GM12875 (cell line): ENCODE measurements at regions not wholly inside any gene's neighbourhood (a gene's known extent, or its start where the extent isn't known, plus 50 kb on each side); places are given as distances from the start of the nearest gene placed in this dataset.

ENCODE experiments used
- H3K4me3 ChIP-seq: one replicate; pipeline ENCODE4 v1.5.1; 2011; ENCODE audit warnings: low read depth, low read length, control low read depth
- TF ChIP-seq, protein P1 (sequence below): IDR thresholded peaks from 2 replicates; pipeline ENCODE4 v1.5.1; 2011; ENCODE audit warnings: low read depth, mild to moderate bottlenecking, control low read depth, inconsistent platforms, low read length, moderate library complexity, borderline replicate concordance; ENCODE audit not compliant: insufficient read depth

- H3K4me3 ChIP-seq = no peak overlapping the region
- TF ChIP-seq, protein P1, sequence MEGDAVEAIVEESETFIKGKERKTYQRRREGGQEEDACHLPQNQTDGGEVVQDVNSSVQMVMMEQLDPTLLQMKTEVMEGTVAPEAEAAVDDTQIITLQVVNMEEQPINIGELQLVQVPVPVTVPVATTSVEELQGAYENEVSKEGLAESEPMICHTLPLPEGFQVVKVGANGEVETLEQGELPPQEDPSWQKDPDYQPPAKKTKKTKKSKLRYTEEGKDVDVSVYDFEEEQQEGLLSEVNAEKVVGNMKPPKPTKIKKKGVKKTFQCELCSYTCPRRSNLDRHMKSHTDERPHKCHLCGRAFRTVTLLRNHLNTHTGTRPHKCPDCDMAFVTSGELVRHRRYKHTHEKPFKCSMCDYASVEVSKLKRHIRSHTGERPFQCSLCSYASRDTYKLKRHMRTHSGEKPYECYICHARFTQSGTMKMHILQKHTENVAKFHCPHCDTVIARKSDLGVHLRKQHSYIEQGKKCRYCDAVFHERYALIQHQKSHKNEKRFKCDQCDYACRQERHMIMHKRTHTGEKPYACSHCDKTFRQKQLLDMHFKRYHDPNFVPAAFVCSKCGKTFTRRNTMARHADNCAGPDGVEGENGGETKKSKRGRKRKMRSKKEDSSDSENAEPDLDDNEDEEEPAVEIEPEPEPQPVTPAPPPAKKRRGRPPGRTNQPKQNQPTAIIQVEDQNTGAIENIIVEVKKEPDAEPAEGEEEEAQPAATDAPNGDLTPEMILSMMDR = no peak
Observed at GRCh38 chr17:13334374-13334773, 267.4 kb downstream of the HS3ST3A1 start.

GRCh38 chr17:13333661-13334060, 268.1 kb downstream of the HS3ST3A1 start:
- TF ChIP-seq, protein P1 = no peak

DNA sequence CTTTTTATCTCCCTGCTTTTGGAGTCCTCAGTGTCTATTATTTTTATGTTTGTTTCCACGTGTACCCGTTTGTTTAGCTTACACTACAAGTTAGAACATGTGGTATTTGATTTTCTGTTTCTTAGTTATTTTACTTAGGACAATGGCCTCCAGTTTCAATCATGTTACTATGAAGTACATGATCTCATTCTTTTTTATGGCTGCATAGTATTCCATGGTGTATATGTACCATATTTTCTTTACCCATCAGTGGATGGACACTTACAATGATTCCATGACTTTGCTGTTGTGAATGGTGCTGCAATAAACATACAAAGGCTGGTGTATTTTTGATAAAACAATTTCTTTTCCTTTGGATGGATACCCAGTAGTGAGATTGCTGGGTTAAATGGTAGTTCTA, 269.5 kb downstream of the HS3ST3A1 start:
- no peak overlapping the region for H3K4me3 ChIP-seq
- TF ChIP-seq, protein P1 = no peak

More at GRCh38 chr17:13333661-13334060, 268.1 kb downstream of the HS3ST3A1 start:
- no peak overlapping the region for H3K4me3 ChIP-seq

GRCh38 chr17:13329421-13329820, 272.3 kb downstream of the HS3ST3A1 start:
- TF ChIP-seq, protein P1 = no peak
- H3K4me3 ChIP-seq = no peak overlapping the region

- TF ChIP-seq, protein P1 = no peak
- H3K4me3 ChIP-seq = no peak overlapping the region
Observed at GRCh38 chr17:13323990-13324389, 277.7 kb downstream of the HS3ST3A1 start.

DNA sequence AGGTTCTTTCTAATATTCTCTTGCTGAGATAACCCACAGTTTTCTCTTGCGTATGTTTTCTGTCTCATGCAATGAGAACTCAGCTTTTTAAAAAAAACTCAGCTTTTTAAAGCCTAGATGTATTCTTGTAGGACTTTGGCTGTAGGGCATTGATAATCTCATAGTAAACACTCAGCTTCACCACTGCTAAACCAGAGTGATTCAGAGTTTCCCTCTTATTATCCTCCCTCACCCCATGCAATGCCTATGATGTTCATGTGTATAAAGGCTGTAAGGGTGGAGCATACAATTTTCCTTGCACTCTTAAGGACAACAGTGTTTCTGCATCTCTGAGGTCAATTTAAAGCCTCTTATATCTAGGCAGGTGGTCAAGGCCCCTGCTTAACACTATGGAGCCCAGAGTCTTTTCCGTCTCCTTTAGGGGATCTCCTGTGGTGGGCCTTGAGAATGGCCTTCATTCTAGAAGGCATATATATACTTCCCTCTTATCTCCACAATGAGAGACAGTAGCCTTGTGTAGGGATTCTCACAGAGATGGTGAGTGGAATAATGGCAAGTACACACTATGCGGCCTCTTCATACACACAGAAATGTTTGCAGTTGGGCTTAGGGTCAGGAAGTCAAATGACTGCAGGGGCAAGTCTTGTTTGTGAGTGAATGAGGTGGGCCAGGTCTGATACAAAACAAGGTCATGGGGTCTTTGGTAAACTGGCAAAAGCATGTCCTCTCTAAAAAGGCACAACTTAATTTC, 279.6 kb downstream of the HS3ST3A1 start:
- TF ChIP-seq, protein P1 = no peak
- no peak overlapping the region for H3K4me3 ChIP-seq
